ENCODE measurements at regions not wholly inside any gene's neighbourhood (a gene's known extent, or its start where the extent isn't known, plus 50 kb on each side); places are given as distances from the start of the nearest gene placed in this dataset.

DNA sequence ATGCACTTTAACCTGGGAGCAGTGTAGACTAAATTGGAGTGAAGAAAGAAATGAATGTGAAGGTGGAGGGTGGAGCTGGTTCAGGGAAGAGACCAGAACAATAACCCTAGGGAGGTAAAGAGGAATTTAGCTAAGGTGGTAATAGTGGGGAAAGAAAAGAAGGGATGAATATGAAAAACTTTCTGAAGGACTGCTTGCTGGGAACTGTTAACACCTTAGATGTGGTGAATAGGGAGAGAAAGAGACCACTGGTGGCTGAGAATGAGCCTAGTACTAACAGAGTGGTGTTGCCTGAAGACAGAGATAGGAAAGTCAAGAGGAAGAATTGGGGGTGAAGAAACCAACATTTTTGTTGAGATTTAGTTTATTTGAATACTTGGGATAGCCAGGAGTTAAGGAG lies 78.4 kb upstream of the HS3ST5 start:
- no peaks in the 10 kb centered on the region for H3K4me1 ChIP-seq
- FAIRE-seq (no peak), DNase-seq (ENCODE audit: low read depth in 1 of 2, low spot score in 1 of 2) (no peak), ATAC-seq (no peak)
- ChIA-PET CTCF (no interaction called here), POLR2A (no interaction called here)
- H3K9me3 ChIP-seq = no peaks in the 10 kb centered on the region
- H3K4me3 ChIP-seq = no peak overlapping the region
- no peak overlapping the region for H3K4me2 ChIP-seq
- TF ChIP-seq FOSL2 (IDR thresholded peaks at IDR 0.05) (no peak), FOSL2 (CRISPR knock-in tag; IDR thresholded peaks at IDR 0.05) (no peak), ZNF302 (CRISPR knock-in tag; IDR thresholded peaks at IDR 0.05) (no peak), ZC3H11A (IDR thresholded peaks at IDR 0.05) (no peak), ATOH8 (CRISPR knock-in tag; IDR thresholded peaks at IDR 0.05; ENCODE audit: low read depth) (no peak), CEBPB (IDR thresholded peaks at IDR 0.05) (no peak), FOSB (CRISPR knock-in tag; IDR thresholded peaks at IDR 0.05) (no peak), MAZ (IDR thresholded peaks at IDR 0.05; ENCODE audit: borderline replicate concordance, low read depth, low read length) (no peak), CTCF (IDR thresholded peaks at IDR 0.05) (no peak), NPAS2 (CRISPR knock-in tag; IDR thresholded peaks at IDR 0.05; ENCODE audit: borderline replicate concordance) (no peak), ESRRA (IDR thresholded peaks at IDR 0.05; ENCODE audit: borderline replicate concordance, low read length) (no peak), CBX8 (IDR thresholded peaks at IDR 0.05) (no peak), BHLHE40 (IDR thresholded peaks at IDR 0.05; ENCODE audit: low read depth, low read length) (no peak), JUN (IDR thresholded peaks at IDR 0.05) (no peak), TFCP2L1 (CRISPR knock-in tag; IDR thresholded peaks at IDR 0.05) (no peak), TP53 (CRISPR knock-in tag; IDR thresholded peaks at IDR 0.05) (no peak), ZFP36 (IDR thresholded peaks at IDR 0.05; ENCODE audit: borderline replicate concordance, partially characterized antibody) (no peak)
- TF ChIP-seq, protein P1, sequence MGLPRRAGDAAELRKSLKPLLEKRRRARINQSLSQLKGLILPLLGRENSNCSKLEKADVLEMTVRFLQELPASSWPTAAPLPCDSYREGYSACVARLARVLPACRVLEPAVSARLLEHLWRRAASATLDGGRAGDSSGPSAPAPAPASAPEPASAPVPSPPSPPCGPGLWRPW (IDR thresholded peaks at IDR 0.05) = no peak
- TF ChIP-seq, protein P2, sequence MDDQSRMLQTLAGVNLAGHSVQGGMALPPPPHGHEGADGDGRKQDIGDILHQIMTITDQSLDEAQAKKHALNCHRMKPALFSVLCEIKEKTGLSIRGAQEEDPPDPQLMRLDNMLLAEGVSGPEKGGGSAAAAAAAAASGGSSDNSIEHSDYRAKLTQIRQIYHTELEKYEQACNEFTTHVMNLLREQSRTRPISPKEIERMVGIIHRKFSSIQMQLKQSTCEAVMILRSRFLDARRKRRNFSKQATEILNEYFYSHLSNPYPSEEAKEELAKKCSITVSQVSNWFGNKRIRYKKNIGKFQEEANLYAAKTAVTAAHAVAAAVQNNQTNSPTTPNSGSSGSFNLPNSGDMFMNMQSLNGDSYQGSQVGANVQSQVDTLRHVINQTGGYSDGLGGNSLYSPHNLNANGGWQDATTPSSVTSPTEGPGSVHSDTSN (IDR thresholded peaks at IDR 0.05) = no peak
- TF ChIP-seq, protein P3, sequence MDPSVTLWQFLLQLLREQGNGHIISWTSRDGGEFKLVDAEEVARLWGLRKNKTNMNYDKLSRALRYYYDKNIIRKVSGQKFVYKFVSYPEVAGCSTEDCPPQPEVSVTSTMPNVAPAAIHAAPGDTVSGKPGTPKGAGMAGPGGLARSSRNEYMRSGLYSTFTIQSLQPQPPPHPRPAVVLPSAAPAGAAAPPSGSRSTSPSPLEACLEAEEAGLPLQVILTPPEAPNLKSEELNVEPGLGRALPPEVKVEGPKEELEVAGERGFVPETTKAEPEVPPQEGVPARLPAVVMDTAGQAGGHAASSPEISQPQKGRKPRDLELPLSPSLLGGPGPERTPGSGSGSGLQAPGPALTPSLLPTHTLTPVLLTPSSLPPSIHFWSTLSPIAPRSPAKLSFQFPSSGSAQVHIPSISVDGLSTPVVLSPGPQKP (IDR thresholded peaks at IDR 0.05; ENCODE audit: low read depth, low read length) = no peak
- H3K27ac ChIP-seq = no peak overlapping the region

DNA sequence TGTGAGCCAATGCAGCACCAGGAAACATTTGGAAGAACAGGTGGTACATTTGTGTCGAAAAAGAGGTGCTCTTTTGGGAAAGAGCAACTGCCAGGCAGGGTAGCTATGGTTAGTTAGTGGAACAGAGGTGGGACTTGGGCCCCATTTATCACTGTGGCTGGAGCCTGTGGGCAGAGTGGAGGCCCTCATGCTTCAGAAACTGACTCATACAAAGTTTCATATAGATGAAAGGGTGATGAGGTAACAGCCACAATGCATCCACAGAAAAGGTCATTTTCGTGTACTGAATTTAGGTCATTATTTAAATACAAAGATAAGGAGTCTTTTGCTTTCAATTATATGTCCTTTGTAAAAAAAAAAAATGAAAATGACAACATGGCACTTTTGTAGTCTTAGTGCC lies 76.4 kb upstream of the HS3ST5 start:
- TF ChIP-seq, protein P4, sequence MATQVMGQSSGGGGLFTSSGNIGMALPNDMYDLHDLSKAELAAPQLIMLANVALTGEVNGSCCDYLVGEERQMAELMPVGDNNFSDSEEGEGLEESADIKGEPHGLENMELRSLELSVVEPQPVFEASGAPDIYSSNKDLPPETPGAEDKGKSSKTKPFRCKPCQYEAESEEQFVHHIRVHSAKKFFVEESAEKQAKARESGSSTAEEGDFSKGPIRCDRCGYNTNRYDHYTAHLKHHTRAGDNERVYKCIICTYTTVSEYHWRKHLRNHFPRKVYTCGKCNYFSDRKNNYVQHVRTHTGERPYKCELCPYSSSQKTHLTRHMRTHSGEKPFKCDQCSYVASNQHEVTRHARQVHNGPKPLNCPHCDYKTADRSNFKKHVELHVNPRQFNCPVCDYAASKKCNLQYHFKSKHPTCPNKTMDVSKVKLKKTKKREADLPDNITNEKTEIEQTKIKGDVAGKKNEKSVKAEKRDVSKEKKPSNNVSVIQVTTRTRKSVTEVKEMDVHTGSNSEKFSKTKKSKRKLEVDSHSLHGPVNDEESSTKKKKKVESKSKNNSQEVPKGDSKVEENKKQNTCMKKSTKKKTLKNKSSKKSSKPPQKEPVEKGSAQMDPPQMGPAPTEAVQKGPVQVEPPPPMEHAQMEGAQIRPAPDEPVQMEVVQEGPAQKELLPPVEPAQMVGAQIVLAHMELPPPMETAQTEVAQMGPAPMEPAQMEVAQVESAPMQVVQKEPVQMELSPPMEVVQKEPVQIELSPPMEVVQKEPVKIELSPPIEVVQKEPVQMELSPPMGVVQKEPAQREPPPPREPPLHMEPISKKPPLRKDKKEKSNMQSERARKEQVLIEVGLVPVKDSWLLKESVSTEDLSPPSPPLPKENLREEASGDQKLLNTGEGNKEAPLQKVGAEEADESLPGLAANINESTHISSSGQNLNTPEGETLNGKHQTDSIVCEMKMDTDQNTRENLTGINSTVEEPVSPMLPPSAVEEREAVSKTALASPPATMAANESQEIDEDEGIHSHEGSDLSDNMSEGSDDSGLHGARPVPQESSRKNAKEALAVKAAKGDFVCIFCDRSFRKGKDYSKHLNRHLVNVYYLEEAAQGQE (IDR thresholded peaks at IDR 0.05) = no peak
- no peak for TF ChIP-seq BHLHE40 (IDR thresholded peaks at IDR 0.05; ENCODE audit: low read depth, low read length)
- TF ChIP-seq TFCP2L1 (CRISPR knock-in tag; IDR thresholded peaks at IDR 0.05) = no peak
- TF ChIP-seq, protein P1 (IDR thresholded peaks at IDR 0.05) = no peak
- TF ChIP-seq CHD2 (IDR thresholded peaks at IDR 0.05; ENCODE audit: low read length, partially characterized antibody) = no peak
- TF ChIP-seq NR3C1 (IDR thresholded peaks at IDR 0.05) = no peak
- no peak for TF ChIP-seq HOXB13 (CRISPR knock-in tag; IDR thresholded peaks at IDR 0.05; ENCODE audit: low read depth)
- no peak for TF ChIP-seq MAFK (IDR thresholded peaks at IDR 0.05; ENCODE audit: partially characterized antibody)
- TF ChIP-seq CEBPB (IDR thresholded peaks at IDR 0.05) = no peak
- TF ChIP-seq ATOH8 (CRISPR knock-in tag; IDR thresholded peaks at IDR 0.05; ENCODE audit: low read depth) = no peak
- no peak for TF ChIP-seq ZSCAN20 (CRISPR knock-in tag; IDR thresholded peaks at IDR 0.05)
- TF ChIP-seq HEYL (CRISPR knock-in tag; IDR thresholded peaks at IDR 0.05) = no peak
- TF ChIP-seq JUN (IDR thresholded peaks at IDR 0.05) = no peak
- no peak for TF ChIP-seq JUNB (IDR thresholded peaks at IDR 0.05)
- no peak for DNase-seq (ENCODE audit: low read depth in 1 of 2, low spot score in 1 of 2)
- WGBS (ENCODE audit: missing lambda C conversion rate) = 7% methylated on average over 2 of the region's 2 CpGs
- ATAC-seq = no peak
- ChIA-PET CTCF (no interaction called here), POLR2A (no interaction called here)
- H3K4me3 ChIP-seq = no peak overlapping the region
- H3K9me3 ChIP-seq = no peaks in the 10 kb centered on the region
- H3K27ac ChIP-seq = no peak overlapping the region
- H3K4me2 ChIP-seq = no peak overlapping the region
- no peaks in the 10 kb centered on the region for H3K4me1 ChIP-seq
- FAIRE-seq = no peak
